ENCODE measurements at regions not wholly inside any gene's neighbourhood (a gene's known extent, or its start where the extent isn't known, plus 50 kb on each side); places are given as distances from the start of the nearest gene placed in this dataset.

DNA sequence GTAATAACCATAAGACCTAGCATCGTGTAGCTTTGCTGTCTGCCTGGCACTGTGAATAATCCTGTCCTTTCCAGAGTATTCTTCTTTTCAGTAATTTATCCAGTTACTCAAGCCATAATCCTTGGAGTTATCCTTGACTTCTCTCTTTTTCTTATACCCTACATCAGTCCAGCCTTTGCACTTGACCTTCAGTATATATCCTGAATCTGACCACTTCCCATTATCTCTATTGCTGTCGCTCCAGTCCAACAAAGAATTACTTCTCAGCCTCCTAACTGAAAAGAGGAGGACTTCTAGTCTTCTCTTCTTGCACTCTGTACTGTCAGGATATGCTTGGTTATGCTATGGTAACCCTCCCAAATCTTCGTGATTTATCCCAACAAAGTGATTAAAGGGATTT, 393.8 kb downstream of the SHQ1 start:
- TF ChIP-seq, protein P1, sequence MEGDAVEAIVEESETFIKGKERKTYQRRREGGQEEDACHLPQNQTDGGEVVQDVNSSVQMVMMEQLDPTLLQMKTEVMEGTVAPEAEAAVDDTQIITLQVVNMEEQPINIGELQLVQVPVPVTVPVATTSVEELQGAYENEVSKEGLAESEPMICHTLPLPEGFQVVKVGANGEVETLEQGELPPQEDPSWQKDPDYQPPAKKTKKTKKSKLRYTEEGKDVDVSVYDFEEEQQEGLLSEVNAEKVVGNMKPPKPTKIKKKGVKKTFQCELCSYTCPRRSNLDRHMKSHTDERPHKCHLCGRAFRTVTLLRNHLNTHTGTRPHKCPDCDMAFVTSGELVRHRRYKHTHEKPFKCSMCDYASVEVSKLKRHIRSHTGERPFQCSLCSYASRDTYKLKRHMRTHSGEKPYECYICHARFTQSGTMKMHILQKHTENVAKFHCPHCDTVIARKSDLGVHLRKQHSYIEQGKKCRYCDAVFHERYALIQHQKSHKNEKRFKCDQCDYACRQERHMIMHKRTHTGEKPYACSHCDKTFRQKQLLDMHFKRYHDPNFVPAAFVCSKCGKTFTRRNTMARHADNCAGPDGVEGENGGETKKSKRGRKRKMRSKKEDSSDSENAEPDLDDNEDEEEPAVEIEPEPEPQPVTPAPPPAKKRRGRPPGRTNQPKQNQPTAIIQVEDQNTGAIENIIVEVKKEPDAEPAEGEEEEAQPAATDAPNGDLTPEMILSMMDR (conservative IDR thresholded peaks at IDR 0.05), result no peak
- TF ChIP-seq EZH2 (IDR thresholded peaks at IDR 0.05; ENCODE audit: low read depth), result no peak
